Right forelimb (tissue), 1 donor: ENCODE measurements at regions not wholly inside any gene's neighbourhood (a gene's known extent, or its start where the extent isn't known, plus 50 kb on each side); places are given as distances from the start of the nearest gene placed in this dataset.

Experiments used
- DNase-seq: peaks from one replicate; pipeline ENCODE4 v3.0.0-alpha.2; 2018

- no peak for DNase-seq
Observed at GRCh38 chr9:88033359-88033702, 59.0 kb upstream of the CDK20 start.

GRCh38 chr9:88028338-88028737 is 54.0 kb upstream of the CDK20 start:
- no peak for DNase-seq

GRCh38 chr9:88026118-88026479 is 51.8 kb upstream of the CDK20 start:
- DNase-seq, result no peak

- no peak for DNase-seq
Observed at GRCh38 chr9:88025411-88026117, 51.2 kb upstream of the CDK20 start.

GRCh38 chr9:88024896-88025295 is 50.6 kb upstream of the CDK20 start:
- DNase-seq, result no peak
